ENCODE measurements at regions not wholly inside any gene's neighbourhood (a gene's known extent, or its start where the extent isn't known, plus 50 kb on each side); places are given as distances from the start of the nearest gene placed in this dataset.
A peak's percentile ranks its signal among the peaks of the same experiment; 100 is the strongest.
"Not testable (repeated sequence)": the region's sequence is repeated elsewhere in the genome, so short reads cannot be mapped to it uniquely, and the experiment has no call there.

GRCh38 chr6:169921853-169922824 lies 170.7 kb downstream of the ERMARD start:
- Mint-ChIP-seq H3K4me1 (ENCODE audit: low read depth) (no peaks in the 10 kb centered on the region), H3K27ac (no peak overlapping the region), H3K36me3 (no peaks in the 10 kb centered on the region), H3K9me3 (no peaks in the 10 kb centered on the region), H3K27me3 (peaks cover 6% of the 10 kb centered on the region), H3K4me3 (no peak overlapping the region)
- peak; percentile 68 for DNase-seq
- ChIA-PET POLR2A (no interaction called here), CTCF (no interaction called here)
- intact Hi-C loops (cut with micrococcal nuclease) = no loop called here

GRCh38 chr6:169921217-169921616 lies 169.8 kb downstream of the ERMARD start:
- Mint-ChIP-seq H3K27ac (no peak overlapping the region), H3K4me1 (ENCODE audit: low read depth) (no peaks in the 10 kb centered on the region), H3K4me3 (no peak overlapping the region), H3K27me3 (peaks cover 5% of the 10 kb centered on the region), H3K36me3 (no peaks in the 10 kb centered on the region), H3K9me3 (no peaks in the 10 kb centered on the region)
- POLR2A ChIA-PET = no interaction called here
- CTCF ChIA-PET = no interaction called here
- DNase-seq = no peak
- intact Hi-C loops (cut with micrococcal nuclease) = no loop called here

GRCh38 chr6:169920359-169921020 lies 169.1 kb downstream of the ERMARD start:
- Mint-ChIP-seq H3K9me3 (no peaks in the 10 kb centered on the region), H3K4me3 (no peak overlapping the region), H3K4me1 (ENCODE audit: low read depth) (no peaks in the 10 kb centered on the region), H3K27ac (no peak overlapping the region), H3K36me3 (no peaks in the 10 kb centered on the region), H3K27me3 (peaks cover 4% of the 10 kb centered on the region)
- intact Hi-C loops (cut with micrococcal nuclease) = no loop called here
- ChIA-PET CTCF (no interaction called here), POLR2A (no interaction called here)
- no peak for DNase-seq

- Mint-ChIP-seq H3K4me3 (no peak overlapping the region), H3K27me3 (peaks cover 4% of the 10 kb centered on the region), H3K9me3 (no peaks in the 10 kb centered on the region), H3K36me3 (no peaks in the 10 kb centered on the region), H3K27ac (no peak overlapping the region), H3K4me1 (ENCODE audit: low read depth) (no peaks in the 10 kb centered on the region)
- ChIA-PET POLR2A (no interaction called here), CTCF (no interaction called here)
- no peak for DNase-seq
- intact Hi-C loops (cut with micrococcal nuclease) = no loop called here
These were observed 167.6 kb downstream of the ERMARD start for GRCh38 chr6:169918954-169919549.

- ChIA-PET POLR2A (no interaction called here), CTCF (no interaction called here)
- Mint-ChIP-seq H3K36me3 (no peaks in the 10 kb centered on the region), H3K27ac (no peak overlapping the region), H3K9me3 (no peaks in the 10 kb centered on the region), H3K4me1 (ENCODE audit: low read depth) (peaks cover 2% of the 10 kb centered on the region), H3K4me3 (no peak overlapping the region), H3K27me3 (peaks cover 4% of the 10 kb centered on the region)
- intact Hi-C loops (cut with micrococcal nuclease) = no loop called here
- no peak for DNase-seq
These were observed 167.0 kb downstream of the ERMARD start for GRCh38 chr6:169918239-169918953.

- Mint-ChIP-seq H3K4me1 (ENCODE audit: low read depth) (peaks cover 2% of the 10 kb centered on the region), H3K4me3 (no peak overlapping the region), H3K27ac (no peak overlapping the region), H3K9me3 (no peaks in the 10 kb centered on the region), H3K36me3 (no peaks in the 10 kb centered on the region), H3K27me3 (peaks cover 5% of the 10 kb centered on the region)
- no peak for DNase-seq
- ChIA-PET POLR2A (no interaction called here), CTCF (no interaction called here)
- intact Hi-C loops (cut with micrococcal nuclease) = no loop called here
These were observed 165.7 kb downstream of the ERMARD start for GRCh38 chr6:169917153-169917552.

- H3K27ac Mint-ChIP-seq = no peak overlapping the region
- H3K27me3 Mint-ChIP-seq = peaks cover 8% of the 10 kb centered on the region
- POLR2A ChIA-PET = no interaction called here
- no peak for DNase-seq
- CTCF ChIA-PET = no interaction called here
- H3K36me3 Mint-ChIP-seq = no peaks in the 10 kb centered on the region
- H3K9me3 Mint-ChIP-seq = no peaks in the 10 kb centered on the region
- intact Hi-C loops (cut with micrococcal nuclease) = no loop called here
- H3K4me3 Mint-ChIP-seq = no peak overlapping the region
- peaks cover 2% of the 10 kb centered on the region for H3K4me1 Mint-ChIP-seq (ENCODE audit: low read depth)
These were observed 164.5 kb downstream of the ERMARD start for GRCh38 chr6:169915769-169916550.

GRCh38 chr6:169913745-169914144 lies 162.3 kb downstream of the ERMARD start:
- peaks cover 10% of the 10 kb centered on the region for H3K27me3 Mint-ChIP-seq
- H3K9me3 Mint-ChIP-seq; DNase-seq; H3K4me1 Mint-ChIP-seq (ENCODE audit: low read depth); CTCF ChIA-PET; H3K36me3 Mint-ChIP-seq; H3K27ac Mint-ChIP-seq; intact Hi-C loops (cut with micrococcal nuclease); H3K4me3 Mint-ChIP-seq; POLR2A ChIA-PET: not testable (repeated sequence)

- H3K4me1 Mint-ChIP-seq (ENCODE audit: low read depth) = peaks cover 2% of the 10 kb centered on the region
- peaks cover 10% of the 10 kb centered on the region for H3K27me3 Mint-ChIP-seq
- ChIA-PET CTCF (no interaction called here), POLR2A (no interaction called here)
- H3K36me3 Mint-ChIP-seq = no peaks in the 10 kb centered on the region
- no peak for DNase-seq
- no peak overlapping the region for H3K27ac Mint-ChIP-seq
- intact Hi-C loops (cut with micrococcal nuclease) = no loop called here
- H3K9me3 Mint-ChIP-seq = no peaks in the 10 kb centered on the region
- no peak overlapping the region for H3K4me3 Mint-ChIP-seq
These were observed 161.7 kb downstream of the ERMARD start for GRCh38 chr6:169913096-169913638.

GRCh38 chr6:169912266-169913095 lies 161.1 kb downstream of the ERMARD start:
- ChIA-PET POLR2A (no interaction called here), CTCF (no interaction called here)
- no peaks in the 10 kb centered on the region for H3K36me3 Mint-ChIP-seq
- no peak overlapping the region for H3K27ac Mint-ChIP-seq
- intact Hi-C loops (cut with micrococcal nuclease) = no loop called here
- no peak overlapping the region for H3K4me3 Mint-ChIP-seq
- peaks cover 10% of the 10 kb centered on the region for H3K27me3 Mint-ChIP-seq
- peaks cover 2% of the 10 kb centered on the region for H3K4me1 Mint-ChIP-seq (ENCODE audit: low read depth)
- no peaks in the 10 kb centered on the region for H3K9me3 Mint-ChIP-seq
- DNase-seq = no peak
